K562 (cell line): ENCODE measurements at regions not wholly inside any gene's neighbourhood (a gene's known extent, or its start where the extent isn't known, plus 50 kb on each side); places are given as distances from the start of the nearest gene placed in this dataset.

Experiments
- KAT2B ChIP-seq: IDR thresholded peaks from one replicate; pipeline ENCODE4 v1.6.1; 2012; ENCODE audit warnings: low read depth, mild to moderate bottlenecking, control low read depth, inconsistent platforms, low read length, moderate library complexity
- SPI1 ChIP-seq: IDR thresholded peaks from 2 replicates; pipeline ENCODE4 v1.6.1; 2011; ENCODE audit warnings: low read depth, low read length, control low read depth, borderline replicate concordance
- ZNF561 ChIP-seq: fragments of 450-650 bp; formaldehyde crosslinking; conservative IDR thresholded peaks from 2 replicates; pipeline ENCODE4 v1.4.0; 2020; ENCODE audit warnings: mild to moderate bottlenecking, moderate library complexity
- TF ChIP-seq, protein P1 (sequence below): fragments of 250-450 bp; sonication (Bioruptor Pico); IDR thresholded peaks from 2 replicates; pipeline ENCODE4 v1.5.0; 2021; ENCODE audit warnings: mild to moderate bottlenecking, borderline replicate concordance
- TF ChIP-seq, protein P2 (sequence below): fragments of 450-650 bp; IDR thresholded peaks from 2 replicates; pipeline ENCODE4 v1.6.1; 2016; ENCODE audit warnings: borderline replicate concordance
- TF ChIP-seq, protein P3 (sequence below): sonication (generic); formaldehyde crosslinking; IDR thresholded peaks from 2 replicates; pipeline ENCODE4 v1.8.0; 2022; ENCODE audit warnings: mild to moderate bottlenecking, missing genetic modification reagents
- TF ChIP-seq, protein P4 (sequence below), 3 experiments: IDR thresholded peaks in 2 of 3; conservative IDR thresholded peaks in 1 of 3; 2 replicates each; pipeline ENCODE4 v1.5.1; 2011 to 2012; ENCODE audit warnings: low read length in 3 of 3, mild to moderate bottlenecking in 3 of 3, control low read depth in 2 of 3, improper control_type of control experiment in 1 of 3, inconsistent platforms in 1 of 3, low read depth in 1 of 3, mixed read lengths in 1 of 3, moderate library complexity in 1 of 3; ENCODE audit not compliant: insufficient read depth in 2 of 3

DNA sequence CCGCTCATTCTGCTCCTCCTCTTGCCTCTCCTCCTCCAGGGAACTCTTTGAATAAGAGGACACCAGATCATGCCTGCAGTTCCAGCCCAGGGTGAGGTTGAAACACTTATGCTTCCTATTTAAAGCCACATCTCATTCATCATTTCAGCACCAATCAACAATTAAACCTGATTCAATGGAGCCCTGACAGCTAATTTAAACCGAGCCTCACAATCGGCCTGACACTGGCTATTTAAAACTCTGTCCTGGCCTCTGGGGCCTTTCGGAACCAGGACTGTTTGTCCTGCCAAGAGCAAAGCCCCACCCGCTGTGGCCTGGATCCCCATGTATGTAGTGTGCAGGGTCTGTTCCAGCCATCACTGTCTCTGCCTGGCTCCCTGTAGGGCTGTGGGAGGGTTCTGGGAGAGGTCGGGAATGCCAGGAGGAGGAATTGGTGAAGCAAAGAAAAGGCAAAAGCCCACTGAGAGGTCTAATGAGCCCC, 97.4 kb downstream of the MCFD2 start:
- TF ChIP-seq, protein P1, sequence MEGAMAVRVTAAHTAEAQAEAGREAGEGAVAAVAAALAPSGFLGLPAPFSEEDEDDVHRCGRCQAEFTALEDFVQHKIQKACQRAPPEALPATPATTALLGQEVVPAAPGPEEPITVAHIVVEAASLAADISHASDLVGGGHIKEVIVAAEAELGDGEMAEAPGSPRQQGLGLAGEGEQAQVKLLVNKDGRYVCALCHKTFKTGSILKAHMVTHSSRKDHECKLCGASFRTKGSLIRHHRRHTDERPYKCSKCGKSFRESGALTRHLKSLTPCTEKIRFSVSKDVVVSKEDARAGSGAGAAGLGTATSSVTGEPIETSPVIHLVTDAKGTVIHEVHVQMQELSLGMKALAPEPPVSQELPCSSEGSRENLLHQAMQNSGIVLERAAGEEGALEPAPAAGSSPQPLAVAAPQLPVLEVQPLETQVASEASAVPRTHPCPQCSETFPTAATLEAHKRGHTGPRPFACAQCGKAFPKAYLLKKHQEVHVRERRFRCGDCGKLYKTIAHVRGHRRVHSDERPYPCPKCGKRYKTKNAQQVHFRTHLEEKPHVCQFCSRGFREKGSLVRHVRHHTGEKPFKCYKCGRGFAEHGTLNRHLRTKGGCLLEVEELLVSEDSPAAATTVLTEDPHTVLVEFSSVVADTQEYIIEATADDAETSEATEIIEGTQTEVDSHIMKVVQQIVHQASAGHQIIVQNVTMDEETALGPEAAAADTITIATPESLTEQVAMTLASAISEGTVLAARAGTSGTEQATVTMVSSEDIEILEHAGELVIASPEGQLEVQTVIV = no peak
- TF ChIP-seq KAT2B = no peak
- TF ChIP-seq SPI1 = no peak
- TF ChIP-seq ZNF561 (CRISPR knock-in tag) = no peak
- TF ChIP-seq, protein P2, sequence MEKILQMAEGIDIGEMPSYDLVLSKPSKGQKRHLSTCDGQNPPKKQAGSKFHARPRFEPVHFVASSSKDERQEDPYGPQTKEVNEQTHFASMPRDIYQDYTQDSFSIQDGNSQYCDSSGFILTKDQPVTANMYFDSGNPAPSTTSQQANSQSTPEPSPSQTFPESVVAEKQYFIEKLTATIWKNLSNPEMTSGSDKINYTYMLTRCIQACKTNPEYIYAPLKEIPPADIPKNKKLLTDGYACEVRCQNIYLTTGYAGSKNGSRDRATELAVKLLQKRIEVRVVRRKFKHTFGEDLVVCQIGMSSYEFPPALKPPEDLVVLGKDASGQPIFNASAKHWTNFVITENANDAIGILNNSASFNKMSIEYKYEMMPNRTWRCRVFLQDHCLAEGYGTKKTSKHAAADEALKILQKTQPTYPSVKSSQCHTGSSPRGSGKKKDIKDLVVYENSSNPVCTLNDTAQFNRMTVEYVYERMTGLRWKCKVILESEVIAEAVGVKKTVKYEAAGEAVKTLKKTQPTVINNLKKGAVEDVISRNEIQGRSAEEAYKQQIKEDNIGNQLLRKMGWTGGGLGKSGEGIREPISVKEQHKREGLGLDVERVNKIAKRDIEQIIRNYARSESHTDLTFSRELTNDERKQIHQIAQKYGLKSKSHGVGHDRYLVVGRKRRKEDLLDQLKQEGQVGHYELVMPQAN = no peak
- TF ChIP-seq, protein P3, sequence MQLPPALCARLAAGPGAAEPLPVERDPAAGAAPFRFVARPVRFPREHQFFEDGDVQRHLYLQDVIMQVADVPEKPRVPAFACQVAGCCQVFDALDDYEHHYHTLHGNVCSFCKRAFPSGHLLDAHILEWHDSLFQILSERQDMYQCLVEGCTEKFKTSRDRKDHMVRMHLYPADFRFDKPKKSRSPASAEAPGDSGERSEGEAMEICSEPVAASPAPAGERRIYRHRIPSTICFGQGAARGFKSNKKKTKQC (CRISPR knock-in tag) = no peak
- TF ChIP-seq, protein P4, sequence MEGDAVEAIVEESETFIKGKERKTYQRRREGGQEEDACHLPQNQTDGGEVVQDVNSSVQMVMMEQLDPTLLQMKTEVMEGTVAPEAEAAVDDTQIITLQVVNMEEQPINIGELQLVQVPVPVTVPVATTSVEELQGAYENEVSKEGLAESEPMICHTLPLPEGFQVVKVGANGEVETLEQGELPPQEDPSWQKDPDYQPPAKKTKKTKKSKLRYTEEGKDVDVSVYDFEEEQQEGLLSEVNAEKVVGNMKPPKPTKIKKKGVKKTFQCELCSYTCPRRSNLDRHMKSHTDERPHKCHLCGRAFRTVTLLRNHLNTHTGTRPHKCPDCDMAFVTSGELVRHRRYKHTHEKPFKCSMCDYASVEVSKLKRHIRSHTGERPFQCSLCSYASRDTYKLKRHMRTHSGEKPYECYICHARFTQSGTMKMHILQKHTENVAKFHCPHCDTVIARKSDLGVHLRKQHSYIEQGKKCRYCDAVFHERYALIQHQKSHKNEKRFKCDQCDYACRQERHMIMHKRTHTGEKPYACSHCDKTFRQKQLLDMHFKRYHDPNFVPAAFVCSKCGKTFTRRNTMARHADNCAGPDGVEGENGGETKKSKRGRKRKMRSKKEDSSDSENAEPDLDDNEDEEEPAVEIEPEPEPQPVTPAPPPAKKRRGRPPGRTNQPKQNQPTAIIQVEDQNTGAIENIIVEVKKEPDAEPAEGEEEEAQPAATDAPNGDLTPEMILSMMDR (IDR thresholded peaks at IDR 0.05 in 2 of 3, conservative IDR thresholded peaks at IDR 0.05 in 1 of 3; ENCODE audit: insufficient read depth in 2 of 3, low read depth in 1 of 3, low read length in 3 of 3) = no peak
